Vagina (tissue), 2 donors: ENCODE measurements at regions not wholly inside any gene's neighbourhood (a gene's known extent, or its start where the extent isn't known, plus 50 kb on each side); places are given as distances from the start of the nearest gene placed in this dataset.

Source experiments
- POLR2A ChIP-seq, 2 donors: fragments of 450-650 bp; IDR thresholded peaks; one replicate each; pipeline ENCODE4 v1.6.1; 2017; ENCODE audit warnings: antibody characterized with exemption in 2 of 2, mild to moderate bottlenecking in 2 of 2, moderate library complexity in 2 of 2
- TF ChIP-seq, protein P1 (sequence below), 3 experiments: fragments of 450-650 bp in 2 of 3; fragments of 200-600 bp in 1 of 3; sonication (generic) in 1 of 3; IDR thresholded peaks; one replicate each; pipeline ENCODE4 v1.5.1; 2017 to 2019; ENCODE audit warnings: antibody characterized with exemption in 3 of 3, mild to moderate bottlenecking in 2 of 3, moderate library complexity in 2 of 3

DNA sequence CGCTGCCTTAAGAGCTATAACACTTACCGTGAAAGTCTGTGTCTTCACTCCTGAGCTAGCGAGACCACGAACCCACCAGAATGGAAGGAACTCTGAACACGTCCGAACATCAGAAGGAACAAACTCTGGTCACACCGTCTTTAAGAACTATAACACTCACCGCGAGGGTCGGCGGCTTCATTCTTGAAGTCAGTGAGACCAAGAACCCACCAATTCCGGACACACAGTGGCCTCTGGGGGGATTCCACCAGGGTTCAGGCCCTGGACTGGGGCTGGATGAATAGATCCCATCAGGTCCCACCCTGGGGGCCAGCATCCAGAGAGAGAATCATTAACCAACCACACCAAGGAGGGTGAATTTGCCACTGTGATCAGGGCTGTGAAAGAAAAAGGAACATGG is 55.8 kb upstream of the ATP12A start:
- TF ChIP-seq, protein P1, sequence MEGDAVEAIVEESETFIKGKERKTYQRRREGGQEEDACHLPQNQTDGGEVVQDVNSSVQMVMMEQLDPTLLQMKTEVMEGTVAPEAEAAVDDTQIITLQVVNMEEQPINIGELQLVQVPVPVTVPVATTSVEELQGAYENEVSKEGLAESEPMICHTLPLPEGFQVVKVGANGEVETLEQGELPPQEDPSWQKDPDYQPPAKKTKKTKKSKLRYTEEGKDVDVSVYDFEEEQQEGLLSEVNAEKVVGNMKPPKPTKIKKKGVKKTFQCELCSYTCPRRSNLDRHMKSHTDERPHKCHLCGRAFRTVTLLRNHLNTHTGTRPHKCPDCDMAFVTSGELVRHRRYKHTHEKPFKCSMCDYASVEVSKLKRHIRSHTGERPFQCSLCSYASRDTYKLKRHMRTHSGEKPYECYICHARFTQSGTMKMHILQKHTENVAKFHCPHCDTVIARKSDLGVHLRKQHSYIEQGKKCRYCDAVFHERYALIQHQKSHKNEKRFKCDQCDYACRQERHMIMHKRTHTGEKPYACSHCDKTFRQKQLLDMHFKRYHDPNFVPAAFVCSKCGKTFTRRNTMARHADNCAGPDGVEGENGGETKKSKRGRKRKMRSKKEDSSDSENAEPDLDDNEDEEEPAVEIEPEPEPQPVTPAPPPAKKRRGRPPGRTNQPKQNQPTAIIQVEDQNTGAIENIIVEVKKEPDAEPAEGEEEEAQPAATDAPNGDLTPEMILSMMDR (IDR thresholded peaks at IDR 0.05) = no peak
- no peak for TF ChIP-seq POLR2A (IDR thresholded peaks at IDR 0.05)
